Iris pigment epithelial cell (primary cell): ENCODE measurements at regions not wholly inside any gene's neighbourhood (a gene's known extent, or its start where the extent isn't known, plus 50 kb on each side); places are given as distances from the start of the nearest gene placed in this dataset.
A peak's percentile ranks its signal among the peaks of the same experiment; 100 is the strongest.

ENCODE experiments used
- DNase-seq: peaks from one replicate; pipeline ENCODE4 v3.0.0-alpha.2; 2011; ENCODE audit warnings: low read depth

DNA sequence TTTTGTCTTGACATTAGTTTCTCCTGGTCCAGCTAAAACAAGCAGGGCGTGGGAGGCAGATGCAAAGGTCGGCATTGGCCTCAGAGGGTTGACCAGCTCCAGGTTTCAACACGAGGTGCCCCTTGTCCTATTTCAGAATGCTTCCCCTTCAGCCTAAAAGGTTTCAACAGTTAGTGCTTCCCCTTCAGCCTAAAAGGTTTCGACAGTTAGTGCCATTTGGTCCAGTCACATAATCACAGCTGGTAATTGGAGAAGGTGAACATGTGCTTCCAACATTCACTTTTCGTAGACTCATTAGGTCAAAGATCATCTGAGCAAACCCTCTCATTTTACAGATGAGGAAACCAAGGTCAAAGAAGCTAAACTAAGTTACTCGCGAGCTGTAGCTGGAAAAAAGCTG is 270.3 kb upstream of the MAP3K1 start:
- DNase-seq: peak; percentile 37

DNA sequence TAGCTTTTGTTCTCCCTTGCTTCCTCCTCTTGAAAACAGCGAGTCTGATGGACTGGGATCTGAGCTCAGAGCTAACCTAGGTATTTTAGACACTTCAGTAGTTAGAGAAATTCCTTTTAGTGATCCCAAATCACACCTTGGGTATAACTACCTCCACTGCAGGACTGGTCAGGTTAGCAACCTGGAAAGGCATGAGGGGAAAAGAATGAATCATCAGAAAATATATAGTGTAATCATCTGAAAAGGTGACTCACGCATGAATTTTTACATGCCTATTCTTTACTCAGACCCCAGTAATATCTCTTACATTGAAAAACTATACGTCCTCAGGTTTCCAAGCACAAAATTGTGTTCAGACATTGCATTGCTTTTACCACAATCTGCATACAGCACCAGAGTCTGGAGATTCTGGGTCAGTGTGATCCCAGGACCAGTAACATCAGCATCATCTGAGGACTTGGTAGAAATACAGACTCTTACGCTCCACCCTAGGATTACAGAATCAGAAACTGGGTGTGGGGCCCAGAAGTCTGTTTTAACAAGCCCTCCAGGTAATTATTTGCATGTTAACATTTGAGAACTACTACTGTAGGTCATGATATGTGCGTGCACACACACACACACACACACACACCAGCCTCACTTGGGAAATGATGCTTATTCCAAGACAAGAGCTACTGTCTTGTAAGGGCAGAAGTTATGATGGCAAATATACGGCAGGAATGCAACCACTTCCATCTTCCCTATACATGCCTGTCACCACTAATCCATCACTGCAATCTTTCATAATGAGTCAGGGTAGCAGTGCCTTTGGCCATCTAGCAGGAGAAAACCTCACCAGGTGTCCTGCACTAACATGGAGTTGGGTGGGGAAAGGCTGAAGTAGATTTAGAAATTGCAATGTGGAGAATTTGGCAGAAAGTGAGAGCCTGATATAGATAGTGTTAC is 271.6 kb upstream of the MAP3K1 start:
- peak; percentile 70 for DNase-seq

DNA sequence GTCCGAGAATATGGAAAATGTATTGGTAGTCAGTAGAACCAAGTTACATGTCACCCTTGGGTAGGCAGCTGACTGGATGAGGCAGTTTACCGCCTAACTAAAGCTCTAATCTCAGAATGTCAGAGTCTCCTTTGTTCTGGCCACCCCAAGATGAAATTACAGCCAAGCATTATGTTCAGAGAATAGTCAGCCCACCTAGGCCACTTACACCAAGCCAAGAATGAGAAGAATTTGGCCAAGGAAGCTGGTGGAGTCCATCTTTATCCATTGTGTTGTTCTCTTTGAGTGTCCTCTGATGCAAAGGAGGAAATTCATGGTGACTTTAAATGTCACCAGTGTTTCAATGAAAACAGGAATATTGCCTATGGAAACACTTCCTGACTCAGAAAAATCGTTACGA is 275.1 kb upstream of the MAP3K1 start:
- DNase-seq: no peak

DNA sequence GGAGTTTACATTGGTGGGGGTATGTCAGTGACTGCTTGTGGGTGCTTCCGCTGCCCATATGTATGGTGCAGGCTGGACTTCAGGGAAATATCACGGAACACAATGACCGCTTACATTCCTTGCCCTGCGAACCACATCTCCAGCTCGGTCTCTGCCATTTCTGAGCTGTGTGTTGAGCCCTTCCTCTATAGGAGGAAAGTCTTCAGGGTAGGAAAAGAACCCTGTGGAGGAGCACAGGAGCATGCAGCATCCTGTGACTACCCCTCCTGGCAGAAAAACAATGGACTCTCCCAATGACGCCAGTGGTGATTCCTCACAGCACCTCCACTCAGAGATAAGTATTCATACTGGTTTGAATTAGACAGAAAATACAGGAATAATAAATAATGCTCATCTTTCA is 276.8 kb upstream of the MAP3K1 start:
- no peak for DNase-seq

DNA sequence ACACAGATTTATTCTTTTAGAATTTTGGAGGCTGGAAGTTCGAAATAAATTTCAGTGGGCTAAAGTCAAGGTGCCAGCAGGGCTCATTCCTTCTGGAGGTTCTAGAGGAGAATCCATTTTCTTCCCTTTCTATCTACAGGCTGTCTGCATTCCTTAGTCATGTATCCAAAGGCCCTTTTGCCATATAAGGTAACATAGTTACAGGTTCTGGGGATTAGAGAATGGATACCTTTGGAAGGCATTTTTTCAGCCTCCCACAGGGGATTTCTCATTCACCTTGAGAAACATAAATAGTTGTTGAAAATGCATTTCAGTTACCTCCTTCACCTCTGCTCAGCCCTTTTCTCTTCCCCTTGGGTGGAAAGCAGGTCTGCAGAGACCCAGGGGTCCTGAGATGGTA is 280.0 kb upstream of the MAP3K1 start:
- no peak for DNase-seq

DNA sequence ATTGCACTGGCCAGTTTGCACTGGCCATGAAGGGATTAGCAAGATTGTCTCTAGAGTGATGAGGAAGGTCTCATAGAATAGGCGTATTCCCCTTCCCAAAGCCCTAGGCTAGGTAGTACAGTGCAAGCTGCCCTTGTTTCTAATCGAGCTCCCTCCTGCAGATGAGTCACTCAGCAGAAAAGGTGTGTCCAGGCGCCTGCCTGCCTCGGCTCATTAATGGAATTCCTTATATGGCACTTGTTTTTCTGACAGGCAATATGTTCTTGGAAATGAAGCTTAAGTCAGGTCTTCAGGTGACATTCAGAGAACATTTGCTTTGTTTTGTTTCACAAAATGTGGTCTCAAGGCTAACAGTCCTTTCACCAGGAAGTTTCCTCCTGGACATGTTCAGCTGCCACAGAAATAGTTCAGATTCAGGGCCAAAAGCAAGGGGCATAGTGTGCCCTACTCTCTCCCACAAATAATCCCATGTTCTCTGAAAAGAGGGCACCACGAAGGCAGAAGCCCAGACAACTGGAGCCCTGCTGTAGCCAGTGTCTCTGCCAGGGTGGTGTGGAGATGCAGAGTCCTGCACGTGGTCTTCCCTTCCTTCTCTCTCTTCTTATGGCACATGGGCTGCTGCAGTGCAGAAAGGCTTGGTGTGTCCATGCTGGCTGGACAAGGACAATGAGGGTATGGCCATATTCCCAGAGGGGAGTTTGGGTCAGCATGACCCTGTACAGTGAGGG is 281.1 kb upstream of the MAP3K1 start:
- DNase-seq: peak; percentile 35

DNA sequence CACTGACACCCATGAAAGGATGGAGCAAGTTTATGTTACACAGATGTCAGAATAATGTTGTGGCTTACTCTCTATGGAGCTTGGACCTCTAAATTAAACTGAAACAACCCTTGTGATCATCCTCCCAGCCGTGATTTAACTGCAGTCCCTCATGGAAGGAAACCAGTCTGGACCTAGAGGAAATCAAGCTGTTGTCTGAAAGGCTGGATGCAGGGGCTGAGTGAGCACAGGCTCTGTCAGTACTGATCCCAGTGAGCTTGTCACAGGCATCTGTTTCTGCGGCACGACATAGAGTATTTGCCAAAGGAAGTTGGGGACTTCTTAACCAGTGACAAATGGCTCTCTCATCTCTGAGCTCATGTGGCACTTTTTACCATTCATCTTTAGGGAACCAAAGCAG is 282.9 kb upstream of the MAP3K1 start:
- no peak for DNase-seq

DNA sequence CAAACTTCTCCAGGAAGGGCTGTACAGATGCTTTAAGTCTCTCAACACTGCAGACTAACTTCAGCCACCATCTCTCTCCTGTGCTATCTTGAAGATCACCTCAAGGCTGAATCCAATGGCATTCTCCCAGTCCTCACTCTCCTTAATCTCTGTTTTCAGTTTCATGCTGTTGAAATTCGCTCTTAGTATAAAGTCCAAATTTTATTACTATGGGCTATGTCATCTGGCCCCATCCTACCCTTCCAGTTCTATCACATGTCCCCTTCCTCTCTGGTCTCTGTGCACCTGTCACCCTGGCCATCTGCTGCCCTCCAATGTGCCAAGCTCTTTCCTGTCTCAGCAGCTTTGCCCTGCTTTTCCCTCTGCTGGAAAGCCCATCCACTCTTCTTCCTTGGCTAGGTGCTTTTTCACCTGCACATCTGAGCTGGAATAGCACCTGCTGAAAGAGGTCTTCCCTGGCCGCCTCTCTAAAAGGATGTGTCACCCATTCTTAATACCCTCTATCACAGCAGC is 284.7 kb upstream of the MAP3K1 start:
- no peak for DNase-seq

DNA sequence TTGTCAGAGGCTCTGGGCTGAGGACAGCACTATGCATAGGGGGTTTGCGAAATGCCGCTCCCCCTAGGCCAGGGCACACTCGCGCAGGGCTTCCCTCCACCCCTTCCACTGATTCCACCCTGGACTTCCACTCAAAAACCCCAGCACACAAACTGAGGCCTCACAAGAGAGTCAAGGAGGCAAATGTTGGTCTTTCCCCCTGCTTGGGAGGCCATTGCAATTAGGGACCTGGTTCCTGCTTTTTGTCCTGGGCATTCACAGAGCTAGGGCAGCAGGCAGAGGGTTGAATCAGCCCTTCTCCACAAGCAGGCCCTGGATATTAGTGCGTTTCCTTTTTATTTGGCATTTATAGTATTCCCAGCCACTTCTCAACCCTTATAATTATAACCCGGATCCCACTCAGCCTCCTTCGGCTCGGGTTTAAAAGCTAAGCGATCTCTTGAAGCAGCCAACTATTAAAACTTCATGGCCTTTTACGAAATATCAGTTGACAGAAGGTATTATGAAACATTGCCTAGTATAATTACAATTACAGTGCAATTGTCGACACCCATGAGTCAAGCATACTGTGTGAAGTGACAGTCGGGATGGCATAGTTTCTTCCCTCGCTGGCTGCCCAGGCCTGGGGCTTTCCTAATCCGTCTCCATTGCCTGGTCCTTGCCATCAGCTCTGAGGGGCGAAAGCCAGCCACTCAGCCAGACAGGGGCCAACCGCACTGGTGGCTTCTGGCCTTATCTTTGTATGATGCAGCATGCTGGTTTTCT is 285.5 kb upstream of the MAP3K1 start:
- DNase-seq: no peak

DNA sequence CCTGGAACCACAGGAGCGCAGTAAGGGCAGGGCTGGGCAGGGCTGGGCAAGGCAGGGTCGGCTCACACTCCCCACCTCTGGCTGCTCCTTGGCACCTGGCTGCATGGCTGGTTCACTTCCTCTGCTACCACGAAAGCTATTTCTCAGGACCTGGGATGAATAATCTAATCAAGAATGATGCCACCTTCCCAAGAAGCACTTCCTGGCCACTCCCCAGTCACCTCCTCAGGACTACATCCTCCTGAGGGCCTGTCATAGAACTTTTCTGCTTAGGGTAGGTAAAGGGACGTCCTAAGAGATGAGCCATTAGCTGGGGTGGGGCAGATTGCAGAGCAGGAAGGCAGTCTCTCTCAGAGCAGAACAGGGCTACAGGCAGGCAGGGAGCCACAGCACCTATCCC is 288.2 kb upstream of the MAP3K1 start:
- no peak for DNase-seq

DNA sequence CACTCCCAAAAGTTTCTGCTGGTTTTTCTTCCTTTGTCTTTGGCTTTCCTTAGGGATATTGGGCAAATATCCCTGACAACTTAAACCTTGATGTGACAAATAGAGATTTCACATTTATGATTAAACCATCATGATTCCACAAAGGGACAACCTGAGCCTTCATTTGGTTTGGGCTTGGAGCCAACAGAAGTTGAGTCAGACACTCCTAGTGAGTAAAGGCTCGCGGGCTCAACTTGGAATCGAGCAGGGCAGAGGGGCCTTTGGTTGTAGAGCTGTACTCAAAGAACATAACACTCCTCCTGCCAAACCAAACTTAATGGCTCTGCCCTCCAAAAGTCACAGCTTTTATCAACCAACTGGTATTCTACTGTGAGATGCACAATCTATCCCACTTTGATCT is 290.2 kb upstream of the MAP3K1 start:
- DNase-seq: peak; percentile 72

DNA sequence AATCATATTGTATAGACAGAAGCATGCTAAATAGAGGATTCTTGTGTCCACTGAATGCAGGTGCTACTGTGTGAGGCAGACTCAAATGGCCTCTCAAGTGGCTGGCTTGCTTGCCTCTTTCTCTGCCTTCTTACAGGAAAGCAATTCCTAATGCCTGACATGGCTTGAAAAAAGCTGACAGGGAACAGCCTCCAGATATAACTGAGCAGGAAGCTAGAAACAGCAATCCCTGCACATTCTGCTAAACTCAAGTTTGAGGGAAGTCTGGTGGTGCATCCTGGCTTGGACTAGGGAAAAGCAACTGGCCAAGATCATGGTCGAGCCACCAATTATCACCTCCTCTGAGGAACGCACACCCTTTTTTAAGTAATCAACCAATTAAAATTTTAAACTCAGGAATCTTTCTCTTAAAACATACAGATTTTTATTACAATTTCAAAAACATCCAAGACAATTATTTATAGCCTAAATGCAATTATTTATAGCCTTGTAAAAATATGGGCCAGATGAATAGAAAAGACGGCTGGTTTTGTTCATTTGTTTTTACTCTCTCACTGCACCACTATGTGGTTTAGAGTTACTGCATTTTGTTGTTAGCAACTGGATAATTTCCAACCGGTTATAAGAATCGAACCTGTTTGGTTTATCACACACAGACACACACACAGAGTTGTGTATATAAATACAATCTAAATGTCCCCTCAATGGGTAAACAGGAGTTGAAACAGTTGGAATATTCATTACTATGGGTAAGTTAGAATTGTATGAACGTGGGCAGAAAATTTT is 290.9 kb upstream of the ANKRD55 start:
- DNase-seq: no peak

DNA sequence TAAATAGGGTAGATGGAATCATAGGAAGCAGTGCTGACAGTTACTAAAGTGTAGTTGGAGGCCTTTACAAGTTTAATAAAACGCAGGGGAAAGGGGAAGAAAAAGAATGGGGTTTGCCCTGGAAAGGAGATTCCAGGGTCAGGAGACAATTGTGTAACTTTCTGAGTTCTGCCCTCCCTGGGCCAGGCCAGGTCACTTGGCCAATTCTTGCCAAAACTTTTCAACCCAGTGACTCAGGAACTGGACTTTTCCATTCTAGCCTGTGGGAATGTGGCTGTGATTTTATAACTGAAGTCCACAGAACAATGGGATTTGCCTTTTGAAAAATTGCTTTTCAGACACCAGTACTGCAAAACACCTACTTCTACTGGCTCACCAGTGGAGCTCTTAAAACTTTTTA is 289.8 kb upstream of the ANKRD55 start:
- DNase-seq: peak; percentile 25

DNA sequence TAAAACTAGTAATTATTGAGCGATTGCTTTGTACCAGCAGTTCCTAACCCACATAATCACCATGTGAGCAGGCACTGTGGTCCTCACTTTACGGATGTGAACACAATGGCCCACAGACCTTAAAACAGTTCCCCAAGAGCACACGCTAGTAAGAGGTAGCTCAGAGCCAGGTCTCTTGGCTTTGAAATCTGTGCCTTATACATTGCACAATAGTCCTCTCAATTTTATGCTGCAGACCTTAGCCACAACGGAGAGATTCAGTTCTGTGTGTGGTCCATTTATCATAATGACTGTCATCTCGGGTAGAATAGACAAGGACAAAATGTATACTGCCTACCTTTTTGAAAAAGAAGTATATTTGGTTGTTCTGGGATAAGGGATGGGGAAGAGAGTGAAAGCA is 289.0 kb upstream of the ANKRD55 start:
- DNase-seq: no peak

DNA sequence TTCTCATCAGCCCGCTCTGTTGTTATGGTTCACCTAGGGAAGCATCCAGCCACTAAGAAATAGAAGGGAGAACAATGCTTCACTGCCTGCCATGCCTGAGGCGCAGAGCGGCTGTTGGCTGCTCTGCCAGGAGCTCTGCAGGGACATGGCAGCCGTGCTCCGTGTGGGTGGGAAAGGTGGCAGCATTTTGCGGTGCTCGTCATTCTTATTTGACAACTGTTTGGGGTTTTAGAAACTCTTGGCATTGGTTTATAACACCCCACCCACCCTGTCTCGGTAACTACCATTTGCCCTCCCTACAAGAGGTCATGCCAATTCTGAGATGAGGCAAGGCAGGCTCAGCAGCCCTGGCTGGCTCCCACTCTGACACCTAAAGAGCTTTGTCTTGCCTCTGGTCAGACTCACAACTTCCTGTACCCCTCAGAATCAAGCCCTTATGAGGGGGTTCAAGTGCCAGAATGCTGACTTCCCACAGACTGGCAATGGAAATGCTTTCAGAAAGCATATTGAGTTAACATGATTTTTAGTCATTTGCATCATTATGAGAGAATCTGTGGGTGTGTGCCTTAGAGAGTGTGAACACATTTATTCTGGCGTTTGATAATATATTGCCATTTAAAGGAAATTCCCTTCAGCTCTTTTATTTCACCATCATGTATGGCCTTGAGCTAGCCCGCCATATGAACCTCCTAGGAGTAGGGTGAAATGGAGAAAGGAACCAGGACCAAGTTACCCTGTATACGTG is 288.0 kb upstream of the ANKRD55 start:
- no peak for DNase-seq

DNA sequence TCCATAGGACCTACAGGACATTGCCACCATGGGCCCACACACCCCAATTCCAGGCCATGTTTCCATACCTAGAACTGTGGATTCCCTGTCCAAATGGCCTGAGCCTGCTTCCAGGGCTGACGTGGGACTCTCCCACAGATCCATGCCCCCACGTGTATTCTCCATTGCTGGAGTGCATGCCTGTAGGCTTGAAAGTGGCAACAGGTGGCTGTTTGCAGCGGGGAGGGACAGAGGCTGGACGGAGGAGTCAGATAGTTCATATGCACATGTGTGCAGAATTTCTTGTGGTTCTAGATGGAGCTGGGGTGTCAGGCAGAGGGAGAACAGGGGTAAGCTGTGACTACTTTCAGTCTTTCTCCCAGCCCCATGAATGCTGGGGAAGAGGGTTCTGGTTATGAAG is 285.7 kb upstream of the ANKRD55 start:
- no peak for DNase-seq

DNA sequence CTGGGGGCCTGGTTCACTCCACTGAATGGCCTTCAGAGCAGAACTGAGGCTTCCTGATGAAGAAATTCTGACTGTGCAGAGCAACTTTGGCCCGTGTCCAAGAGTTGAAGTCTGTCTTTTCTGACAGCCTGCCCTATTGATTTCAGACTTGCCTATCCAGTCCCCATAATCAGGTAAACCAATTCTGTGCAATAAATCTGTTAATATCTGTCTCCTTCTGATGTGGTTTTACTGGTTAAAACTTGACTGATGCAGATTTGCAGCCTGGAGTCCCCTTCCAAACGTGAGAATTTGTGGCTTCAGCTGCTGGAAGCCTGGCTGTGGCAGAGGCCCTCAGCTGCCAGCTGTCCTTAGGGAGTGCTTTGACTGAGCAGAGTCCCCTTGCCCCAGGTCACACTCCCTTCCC is 283.9 kb upstream of the ANKRD55 start:
- peak; percentile 65 for DNase-seq

DNA sequence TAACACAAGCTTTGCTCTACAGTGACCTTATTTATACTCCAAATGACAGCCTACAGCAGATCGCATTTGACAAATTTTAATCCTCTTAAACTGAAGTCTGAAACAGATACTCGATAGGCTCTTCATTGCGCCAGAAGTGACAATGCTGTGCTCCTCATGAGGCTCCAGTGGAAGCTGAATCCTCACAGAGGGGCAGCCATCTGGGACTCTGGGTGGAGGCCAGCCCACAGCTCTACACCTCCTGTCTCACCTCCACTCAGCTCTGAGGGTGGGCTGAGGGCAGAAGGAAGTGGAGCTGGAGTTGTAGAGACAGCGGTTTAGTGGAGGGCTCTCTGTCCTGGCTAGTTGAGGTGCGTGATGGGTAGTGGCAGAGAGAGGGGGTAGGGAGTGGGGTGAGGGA is 283.3 kb upstream of the ANKRD55 start:
- no peak for DNase-seq

DNA sequence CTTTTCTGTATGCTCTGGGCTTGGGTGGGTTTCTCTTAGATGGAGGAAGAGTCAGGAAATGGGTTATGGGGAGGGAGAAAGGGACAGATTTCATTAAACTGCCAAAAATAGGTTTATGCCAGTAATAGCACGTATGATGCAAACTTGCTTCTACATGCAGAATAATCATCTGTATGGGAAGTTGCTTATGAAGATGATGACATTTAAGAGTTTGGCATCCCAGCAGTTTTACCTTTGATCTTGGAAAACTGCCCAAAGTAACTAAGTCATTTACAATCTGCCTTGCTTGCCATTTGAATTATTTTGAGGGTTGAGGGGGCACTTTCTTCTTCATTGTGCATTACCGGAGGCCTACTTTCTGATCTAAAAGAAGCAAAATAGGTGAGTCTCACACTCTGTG is 282.9 kb upstream of the ANKRD55 start:
- DNase-seq: no peak

DNA sequence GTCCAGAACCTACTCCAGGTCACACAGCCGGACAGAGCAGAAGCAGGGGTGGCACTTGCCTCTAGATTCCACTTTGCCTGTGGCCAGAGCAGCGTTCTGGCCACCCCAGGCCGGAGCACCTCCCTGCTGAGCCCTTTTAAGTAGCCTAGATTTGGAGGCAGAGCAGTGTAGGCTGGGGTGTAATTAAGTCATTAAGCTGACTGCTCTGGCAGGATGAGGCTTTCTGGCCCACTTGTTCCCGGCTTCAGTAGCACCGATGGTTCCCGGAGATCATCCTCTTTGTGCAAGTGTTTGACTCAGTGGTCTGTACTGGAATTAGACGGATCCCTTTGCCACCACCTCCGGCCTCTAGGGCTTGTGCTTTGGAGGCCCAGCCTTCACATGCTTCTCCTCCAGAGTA is 281.9 kb upstream of the ANKRD55 start:
- no peak for DNase-seq

DNA sequence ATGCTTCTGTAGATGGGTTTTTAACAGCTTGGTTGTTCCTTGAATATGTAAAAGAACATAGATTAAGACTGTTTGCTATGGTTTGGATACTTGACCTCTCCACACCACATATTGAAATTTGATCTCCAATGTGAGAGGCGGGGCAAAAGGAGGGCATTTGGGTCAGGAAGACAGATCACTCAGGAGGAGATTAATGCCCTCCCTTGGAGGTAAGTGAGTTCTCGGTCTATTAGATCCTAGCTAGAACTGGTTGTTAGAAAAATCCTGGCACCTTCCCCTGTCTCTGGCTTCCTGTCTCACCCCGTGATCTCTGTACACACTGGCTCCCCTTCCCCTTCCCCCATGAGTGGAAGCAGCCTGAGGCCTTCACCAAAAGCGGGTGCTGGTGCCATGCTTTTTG is 281.1 kb upstream of the ANKRD55 start:
- peak; percentile 10 for DNase-seq
